GM18499 (cell line): ENCODE measurements at regions not wholly inside any gene's neighbourhood (a gene's known extent, or its start where the extent isn't known, plus 50 kb on each side); places are given as distances from the start of the nearest gene placed in this dataset.

Source experiments
- ATAC-seq: cut with Tn5 transposase; IDR thresholded peaks from one replicate; pipeline ENCODE4 v1.9.1; 2021; ENCODE audit warnings: moderate number of reproducible peaks; ENCODE audit not compliant: insufficient read depth, unreplicated experiment

- no peak for ATAC-seq
Measured at GRCh38 chr13:83620530-83621220, 261.6 kb downstream of the SLITRK1 start.

- ATAC-seq: no peak
Measured at GRCh38 chr13:83618966-83619365, 263.3 kb downstream of the SLITRK1 start.

GRCh38 chr13:83613524-83613923 is 268.8 kb downstream of the SLITRK1 start:
- ATAC-seq: no peak

- ATAC-seq: no peak
Measured at GRCh38 chr13:83601539-83601938, 280.7 kb downstream of the SLITRK1 start.

GRCh38 chr13:83592095-83592494 is 290.2 kb downstream of the SLITRK1 start:
- ATAC-seq: no peak

- ATAC-seq: no peak
Measured at GRCh38 chr13:83589814-83590213, 292.5 kb downstream of the SLITRK1 start.

GRCh38 chr13:83577183-83577582 is 305.1 kb downstream of the SLITRK1 start:
- no peak for ATAC-seq

- ATAC-seq: no peak
Measured at GRCh38 chr13:83568019-83568418, 314.3 kb downstream of the SLITRK1 start.

- no peak for ATAC-seq
Measured at GRCh38 chr13:83563499-83563898, 318.8 kb downstream of the SLITRK1 start.

- no peak for ATAC-seq
Measured at GRCh38 chr13:83557845-83558244, 324.4 kb downstream of the SLITRK1 start.

GRCh38 chr13:83549671-83550070 is 332.6 kb downstream of the SLITRK1 start:
- no peak for ATAC-seq

- ATAC-seq: no peak
Measured at GRCh38 chr13:83547043-83547442, 335.2 kb downstream of the SLITRK1 start.

- ATAC-seq: no peak
Measured at GRCh38 chr13:83546476-83546875, 335.8 kb downstream of the SLITRK1 start.

GRCh38 chr13:83538636-83539035 is 343.6 kb downstream of the SLITRK1 start:
- ATAC-seq: no peak

- ATAC-seq: no peak
Measured at GRCh38 chr13:83536941-83537340, 345.3 kb downstream of the SLITRK1 start.

GRCh38 chr13:83536153-83536552 is 346.1 kb downstream of the SLITRK1 start:
- ATAC-seq: no peak

GRCh38 chr13:83532809-83533208 is 349.5 kb downstream of the SLITRK1 start:
- ATAC-seq: no peak

GRCh38 chr13:83531022-83531421 is 351.3 kb downstream of the SLITRK1 start:
- ATAC-seq: no peak

GRCh38 chr13:83516781-83517180 is 365.5 kb downstream of the SLITRK1 start:
- no peak for ATAC-seq

GRCh38 chr13:83515268-83516015 is 366.8 kb downstream of the SLITRK1 start:
- no peak for ATAC-seq

- no peak for ATAC-seq
Measured at GRCh38 chr13:83508771-83509301, 373.4 kb downstream of the SLITRK1 start.

GRCh38 chr13:83503424-83503823 is 378.9 kb downstream of the SLITRK1 start:
- ATAC-seq: no peak
